LNCAP (cell line): ENCODE measurements at regions not wholly inside any gene's neighbourhood (a gene's known extent, or its start where the extent isn't known, plus 50 kb on each side); places are given as distances from the start of the nearest gene placed in this dataset.

Experiments used
- TF ChIP-seq, protein P1 (sequence below): fragments of 450-650 bp; IDR thresholded peaks from 2 replicates; pipeline ENCODE4 v1.5.1; 2017; ENCODE audit warnings: mild to moderate bottlenecking

DNA sequence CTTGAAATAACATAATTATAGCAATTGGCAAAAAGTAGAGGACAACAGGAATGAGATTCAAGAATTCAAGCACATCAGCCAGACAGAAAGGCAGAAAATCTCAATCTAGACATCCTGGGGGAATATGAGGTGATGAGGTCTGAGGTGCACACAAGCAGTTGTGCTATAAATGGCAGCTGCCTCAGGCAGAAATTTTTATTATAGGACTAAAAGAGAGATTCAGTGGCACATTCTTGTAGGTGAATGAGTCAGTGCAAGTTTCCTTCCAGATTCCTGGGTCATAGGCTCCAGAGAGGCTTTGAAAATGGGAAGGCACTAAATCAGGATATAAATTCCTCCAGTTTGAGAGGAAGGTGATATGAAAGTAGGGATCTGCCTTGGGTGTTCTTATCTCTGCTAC, 127.2 kb upstream of the THSD7B start:
- TF ChIP-seq, protein P1, sequence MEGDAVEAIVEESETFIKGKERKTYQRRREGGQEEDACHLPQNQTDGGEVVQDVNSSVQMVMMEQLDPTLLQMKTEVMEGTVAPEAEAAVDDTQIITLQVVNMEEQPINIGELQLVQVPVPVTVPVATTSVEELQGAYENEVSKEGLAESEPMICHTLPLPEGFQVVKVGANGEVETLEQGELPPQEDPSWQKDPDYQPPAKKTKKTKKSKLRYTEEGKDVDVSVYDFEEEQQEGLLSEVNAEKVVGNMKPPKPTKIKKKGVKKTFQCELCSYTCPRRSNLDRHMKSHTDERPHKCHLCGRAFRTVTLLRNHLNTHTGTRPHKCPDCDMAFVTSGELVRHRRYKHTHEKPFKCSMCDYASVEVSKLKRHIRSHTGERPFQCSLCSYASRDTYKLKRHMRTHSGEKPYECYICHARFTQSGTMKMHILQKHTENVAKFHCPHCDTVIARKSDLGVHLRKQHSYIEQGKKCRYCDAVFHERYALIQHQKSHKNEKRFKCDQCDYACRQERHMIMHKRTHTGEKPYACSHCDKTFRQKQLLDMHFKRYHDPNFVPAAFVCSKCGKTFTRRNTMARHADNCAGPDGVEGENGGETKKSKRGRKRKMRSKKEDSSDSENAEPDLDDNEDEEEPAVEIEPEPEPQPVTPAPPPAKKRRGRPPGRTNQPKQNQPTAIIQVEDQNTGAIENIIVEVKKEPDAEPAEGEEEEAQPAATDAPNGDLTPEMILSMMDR: no peak

DNA sequence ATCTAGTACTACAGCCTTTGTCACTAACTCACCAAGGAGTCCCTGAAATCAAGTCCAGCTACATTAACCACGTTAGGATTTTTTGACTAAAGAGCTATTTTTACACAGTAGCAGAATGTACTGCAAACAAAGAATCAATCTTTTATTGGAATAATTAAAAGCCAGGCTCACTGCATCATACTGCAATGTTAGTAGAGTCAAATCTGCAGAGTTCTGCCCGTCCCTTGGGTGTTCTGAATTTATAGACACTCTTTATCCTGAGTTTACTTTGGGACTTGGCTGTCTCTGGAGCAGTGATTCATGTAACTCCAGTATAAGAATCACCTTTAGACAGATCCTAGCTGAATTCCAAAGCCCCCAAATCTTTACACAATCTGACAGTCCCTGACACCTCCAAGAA, 127.9 kb upstream of the THSD7B start:
- TF ChIP-seq, protein P1: no peak

DNA sequence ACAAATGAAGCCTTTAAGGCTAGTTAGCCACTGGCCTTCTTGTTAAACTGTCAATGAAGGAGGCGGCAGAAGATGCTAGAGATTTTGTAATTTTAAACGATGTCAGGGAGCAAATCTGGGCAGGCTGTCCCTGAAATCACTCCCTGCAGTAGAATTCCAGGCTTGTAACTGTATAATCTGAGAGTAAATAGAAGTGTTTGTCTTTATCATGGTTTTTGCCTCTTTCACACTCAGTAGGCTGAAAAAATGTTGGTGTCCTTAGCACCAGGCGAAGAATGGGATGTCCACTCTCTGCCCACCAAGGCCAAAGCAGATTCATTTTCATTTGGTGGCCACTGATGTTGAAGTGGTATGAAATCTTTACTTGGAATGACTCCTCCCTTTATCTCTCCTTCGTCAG, 136.9 kb upstream of the THSD7B start:
- TF ChIP-seq, protein P1: no peak

DNA sequence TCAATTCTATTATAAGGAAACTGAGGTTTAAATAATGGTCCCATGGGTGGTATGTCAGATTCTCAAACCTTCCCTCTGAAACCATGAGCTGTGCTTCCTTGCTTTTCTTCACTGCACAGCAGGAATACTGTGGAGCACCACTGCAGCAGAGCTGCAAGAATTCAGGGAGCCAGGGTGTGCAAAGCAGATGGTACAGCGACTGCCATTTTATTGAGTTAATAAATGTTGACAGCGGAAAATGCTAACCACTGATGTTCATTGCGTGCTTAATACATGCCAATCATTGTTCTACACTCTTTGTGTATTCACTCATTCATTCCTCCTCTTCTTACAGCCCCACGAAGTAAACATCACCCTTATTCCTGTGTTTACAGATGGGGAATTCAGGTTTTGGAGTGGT, 152.2 kb upstream of the THSD7B start:
- TF ChIP-seq, protein P1: no peak

DNA sequence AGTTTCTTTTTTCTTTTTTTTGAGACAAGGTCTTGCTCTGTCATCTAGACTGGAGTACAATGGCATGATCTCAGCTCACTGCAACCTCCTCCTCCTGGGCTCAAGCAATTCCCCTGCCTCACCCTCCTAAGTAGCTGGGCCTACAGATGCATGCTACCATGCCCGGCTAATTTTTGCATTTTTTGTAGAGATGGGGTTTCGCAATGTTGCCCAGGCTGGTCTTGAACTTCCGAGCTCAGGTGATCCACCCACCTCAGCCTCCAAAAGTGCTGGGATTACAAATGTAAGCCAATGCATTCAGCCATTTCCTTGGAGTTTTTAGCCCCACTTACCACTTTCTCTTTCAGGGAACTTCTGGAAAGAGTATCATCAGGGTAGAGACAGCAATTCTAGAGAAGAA, 153.3 kb upstream of the THSD7B start:
- TF ChIP-seq, protein P1: no peak

DNA sequence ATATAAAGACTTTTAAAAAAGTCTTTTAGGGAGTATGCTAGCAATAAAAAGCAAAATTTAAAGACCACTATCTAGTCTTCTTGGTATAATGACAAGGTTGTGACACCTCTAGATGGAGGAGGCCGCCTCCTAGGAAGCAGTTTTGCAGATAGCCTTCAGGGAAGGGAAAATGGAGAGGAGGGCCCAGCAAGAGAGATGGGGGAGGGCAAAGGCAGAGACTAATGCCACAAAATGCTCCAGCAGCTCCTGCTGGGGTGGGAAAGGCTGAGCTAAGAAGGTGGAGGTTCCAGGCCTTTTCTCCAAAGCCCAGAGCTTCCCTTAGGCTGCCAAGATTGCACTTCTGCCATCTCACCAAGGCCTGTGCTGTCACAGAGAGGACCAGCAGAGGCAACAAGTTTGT, 153.9 kb upstream of the THSD7B start:
- TF ChIP-seq, protein P1: no peak

DNA sequence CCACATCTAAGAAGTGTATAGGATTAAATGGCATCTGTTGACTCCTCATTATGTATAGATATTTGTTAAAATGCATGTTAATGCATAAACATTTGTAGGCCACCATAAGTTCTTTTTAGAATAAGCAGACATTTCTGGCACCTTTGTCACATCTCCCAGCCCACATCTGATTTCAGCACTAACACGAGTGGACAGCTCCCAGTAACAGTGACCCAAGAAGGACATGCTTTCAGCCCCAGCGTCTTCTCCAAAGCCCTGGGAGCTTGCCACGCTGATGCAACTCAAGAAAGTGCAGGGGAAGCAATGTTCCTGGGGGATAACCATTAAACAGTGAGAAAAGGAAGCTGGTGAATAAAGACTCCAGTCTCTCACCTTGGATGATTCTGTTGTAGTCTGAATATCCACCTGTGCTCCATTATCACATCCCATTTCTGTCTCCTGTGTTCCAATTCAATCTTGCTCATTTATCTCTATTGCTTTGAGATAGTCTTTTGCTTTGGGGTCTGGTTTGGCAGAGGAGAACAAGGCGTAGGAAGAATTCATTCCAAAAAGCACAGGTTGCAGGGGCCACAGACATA, 182.6 kb upstream of the THSD7B start:
- TF ChIP-seq, protein P1: no peak

DNA sequence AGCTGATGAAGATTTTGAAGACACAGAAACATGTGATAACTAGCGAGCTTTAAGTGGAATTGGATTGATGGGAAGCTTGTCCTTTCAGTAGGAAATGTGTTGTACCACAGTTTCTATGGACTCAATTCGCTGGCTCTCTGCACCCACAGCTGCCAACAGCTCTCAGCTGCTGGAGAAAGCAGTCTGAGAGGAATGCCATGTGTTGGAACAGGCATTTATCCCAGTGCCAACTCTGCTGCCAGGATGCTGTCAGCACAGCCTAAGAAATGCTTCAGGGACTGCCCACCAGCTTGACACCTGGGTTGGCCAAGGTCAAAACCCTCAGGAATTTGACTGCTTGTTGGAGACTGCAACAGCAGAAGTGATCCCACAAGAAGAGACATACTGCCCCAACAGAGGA, 193.0 kb upstream of the THSD7B start:
- TF ChIP-seq, protein P1: no peak
